Keratinocyte (primary cell): ENCODE measurements at regions not wholly inside any gene's neighbourhood (a gene's known extent, or its start where the extent isn't known, plus 50 kb on each side); places are given as distances from the start of the nearest gene placed in this dataset.

ENCODE experiments used
- DNase-seq: peaks from one replicate; pipeline ENCODE4 v3.0.0-alpha.2; 2011; ENCODE audit warnings: low read depth, missing footprints, low spot score
- FAIRE-seq: peaks from 2 replicates; lab custom pipeline; 2011; peaks lifted over from hg19 to GRCh38; lab: Jason Lieb, UNC
- H2AFZ ChIP-seq: 2 replicates; pipeline ENCODE4 v1.6.0; 2012; ENCODE audit warnings: low read length, control low read depth, inconsistent platforms; ENCODE audit not compliant: control insufficient read depth
- H3K27ac ChIP-seq: 2 replicates; pipeline ENCODE4 v1.5.1; 2011; ENCODE audit warnings: low read length; ENCODE audit not compliant: control insufficient read depth, insufficient read depth
- H3K27me3 ChIP-seq: 3 replicates; pipeline ENCODE4 v1.6.0; 2011; ENCODE audit warnings: low read length; ENCODE audit not compliant: control insufficient read depth, insufficient read depth; ENCODE audit errors: extremely low read depth
- H3K36me3 ChIP-seq, 2 experiments: 2 replicates in 1 of 2; 3 replicates in 1 of 2; pipeline ENCODE4 v1.5.1; 2011; ENCODE audit warnings: low read length in 2 of 2, mild to moderate bottlenecking in 1 of 2; ENCODE audit not compliant: control insufficient read depth in 2 of 2, insufficient read depth in 2 of 2; ENCODE audit errors: extremely low read depth in 1 of 2
- H3K4me1 ChIP-seq: 3 replicates; pipeline ENCODE4 v1.5.1; 2011; ENCODE audit warnings: low read length; ENCODE audit not compliant: control insufficient read depth, insufficient read depth; ENCODE audit errors: extremely low read depth
- H3K4me2 ChIP-seq: 3 replicates; pipeline ENCODE4 v1.6.0; 2011; ENCODE audit warnings: low read depth, low read length; ENCODE audit not compliant: control insufficient read depth, insufficient read depth; ENCODE audit errors: extremely low read depth
- H3K4me3 ChIP-seq, 3 experiments: fragments of 200-600 bp in 1 of 3; sonication (generic) in 1 of 3; 2 replicates in 2 of 3; 3 replicates in 1 of 3; pipeline ENCODE4 v1.5.1; 2011 to 2016; ENCODE audit warnings: low read length in 3 of 3, mild to moderate bottlenecking in 3 of 3, control low read depth in 2 of 3, inconsistent platforms in 1 of 3, low read depth in 1 of 3, mixed read lengths in 1 of 3, mixed run types in 1 of 3, moderate library complexity in 1 of 3; ENCODE audit not compliant: control insufficient read depth in 2 of 3, insufficient read depth in 2 of 3; ENCODE audit errors: extremely low read depth in 1 of 3
- H3K79me2 ChIP-seq: 2 replicates; pipeline ENCODE4 v1.6.0; 2012; ENCODE audit warnings: low read length; ENCODE audit not compliant: control insufficient read depth, insufficient read depth
- H3K9ac ChIP-seq: 3 replicates; pipeline ENCODE4 v1.6.0; 2011; ENCODE audit warnings: low read length; ENCODE audit not compliant: control insufficient read depth, insufficient read depth; ENCODE audit errors: extremely low read depth
- H3K9me1 ChIP-seq: 3 replicates; pipeline ENCODE4 v1.6.0; 2011; ENCODE audit warnings: low read length; ENCODE audit not compliant: control insufficient read depth, insufficient read depth; ENCODE audit errors: extremely low read depth
- H3K9me3 ChIP-seq: 2 replicates; pipeline ENCODE4 v1.5.1; 2012; ENCODE audit warnings: low read depth, low read length; ENCODE audit not compliant: control insufficient read depth
- H4K20me1 ChIP-seq: 3 replicates; pipeline ENCODE4 v1.6.0; 2011; ENCODE audit warnings: low read length; ENCODE audit not compliant: control insufficient read depth, insufficient read depth; ENCODE audit errors: extremely low read depth
- EZH2 ChIP-seq: IDR thresholded peaks from one replicate; pipeline ENCODE4 v1.6.1; 2012; ENCODE audit warnings: inconsistent platforms, mild to moderate bottlenecking, low read length, moderate library complexity
- dilution Hi-C: fragments of 300-500 bp; cut with MboI; formaldehyde crosslinking; loops from one replicate; pipeline ENCODE4 v1.7.0; 2020; ENCODE audit warnings: low sequenced_read_pairs; ENCODE audit not compliant: extremely low pct_ligation_motif_present
- TF ChIP-seq, protein P1 (sequence below), 3 experiments: IDR thresholded peaks in 1 of 3; conservative IDR thresholded peaks in 1 of 3; optimal IDR thresholded peaks in 1 of 3; 2 replicates in 2 of 3; 3 replicates in 1 of 3; pipeline versions ENCODE3 to v1.5.1; 2011; ENCODE audit warnings: low read length in 3 of 3, mild to moderate bottlenecking in 3 of 3, moderate library complexity in 2 of 3, control low read depth in 1 of 3, inconsistent platforms in 1 of 3; ENCODE audit not compliant: insufficient read depth in 2 of 3; ENCODE audit errors: extremely low read depth in 1 of 3

DNA sequence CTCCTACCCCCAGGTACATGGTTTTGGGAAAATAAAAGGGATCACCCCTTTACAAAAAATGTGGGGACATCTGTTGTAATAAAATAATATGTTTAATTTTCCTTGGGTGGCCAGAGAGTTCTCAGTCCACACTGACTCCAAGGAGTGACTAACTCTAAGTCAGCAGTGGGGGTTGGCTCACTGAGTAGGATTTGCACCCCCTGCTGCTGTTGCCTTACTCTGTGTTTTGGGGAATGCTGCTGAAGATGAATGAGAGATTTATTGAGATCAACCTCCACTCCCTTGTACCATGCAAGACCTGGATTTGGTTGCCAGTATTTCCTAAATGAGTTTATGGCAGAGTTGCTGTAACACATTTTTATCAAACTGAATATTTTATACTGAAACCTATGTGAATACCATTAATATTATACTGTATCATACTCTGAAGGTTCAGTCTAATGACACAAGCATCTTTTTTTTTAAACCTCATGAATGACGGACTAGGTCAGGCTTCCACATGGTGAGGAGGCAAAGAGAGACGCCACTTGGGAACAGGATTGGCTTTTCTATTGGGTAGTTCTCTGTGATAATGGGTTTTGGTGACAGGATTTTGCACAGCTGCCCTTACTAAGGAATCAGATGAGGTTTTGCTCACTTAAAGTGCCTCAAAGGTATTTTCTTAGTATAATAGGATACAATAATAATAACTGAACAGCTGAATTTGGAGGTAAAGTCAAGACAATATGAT, 121.3 kb upstream of the OSMR start:
- dilution Hi-C loops: no loop called here
- FAIRE-seq: no peak

DNA sequence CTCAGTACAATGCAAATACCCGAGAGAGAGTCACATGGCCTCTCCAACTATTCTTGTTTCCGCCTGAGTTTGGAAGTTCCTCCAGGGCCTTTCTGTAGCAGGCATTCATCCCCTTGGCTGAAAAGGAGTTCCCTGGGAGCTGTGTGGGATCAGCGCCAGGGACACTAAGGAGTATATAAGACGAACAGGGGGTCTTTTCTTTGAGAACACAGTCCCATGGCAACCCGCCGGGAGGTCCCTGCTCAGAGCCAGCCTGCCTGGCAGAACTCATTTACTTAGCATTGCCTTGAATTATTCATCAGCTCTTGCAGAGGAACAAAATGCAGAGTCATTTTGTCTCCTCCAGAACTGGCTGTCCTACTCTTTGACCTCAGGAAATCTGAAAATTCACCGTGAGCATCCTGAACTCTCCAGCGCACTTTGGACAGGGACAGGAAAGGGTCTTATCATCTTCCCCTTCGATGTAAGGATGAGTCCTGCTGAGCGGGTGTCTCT, 120.4 kb upstream of the OSMR start:
- H3K4me3 ChIP-seq: no peak overlapping the region
- no peak overlapping the region for H3K9ac ChIP-seq
- H3K27ac ChIP-seq: no peak overlapping the region
- no peaks in the 10 kb centered on the region for H4K20me1 ChIP-seq
- no peak for FAIRE-seq
- TF ChIP-seq EZH2: no peak
- TF ChIP-seq, protein P1, sequence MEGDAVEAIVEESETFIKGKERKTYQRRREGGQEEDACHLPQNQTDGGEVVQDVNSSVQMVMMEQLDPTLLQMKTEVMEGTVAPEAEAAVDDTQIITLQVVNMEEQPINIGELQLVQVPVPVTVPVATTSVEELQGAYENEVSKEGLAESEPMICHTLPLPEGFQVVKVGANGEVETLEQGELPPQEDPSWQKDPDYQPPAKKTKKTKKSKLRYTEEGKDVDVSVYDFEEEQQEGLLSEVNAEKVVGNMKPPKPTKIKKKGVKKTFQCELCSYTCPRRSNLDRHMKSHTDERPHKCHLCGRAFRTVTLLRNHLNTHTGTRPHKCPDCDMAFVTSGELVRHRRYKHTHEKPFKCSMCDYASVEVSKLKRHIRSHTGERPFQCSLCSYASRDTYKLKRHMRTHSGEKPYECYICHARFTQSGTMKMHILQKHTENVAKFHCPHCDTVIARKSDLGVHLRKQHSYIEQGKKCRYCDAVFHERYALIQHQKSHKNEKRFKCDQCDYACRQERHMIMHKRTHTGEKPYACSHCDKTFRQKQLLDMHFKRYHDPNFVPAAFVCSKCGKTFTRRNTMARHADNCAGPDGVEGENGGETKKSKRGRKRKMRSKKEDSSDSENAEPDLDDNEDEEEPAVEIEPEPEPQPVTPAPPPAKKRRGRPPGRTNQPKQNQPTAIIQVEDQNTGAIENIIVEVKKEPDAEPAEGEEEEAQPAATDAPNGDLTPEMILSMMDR (optimal IDR thresholded peaks at IDR 0.05 in 1 of 3, IDR thresholded peaks at IDR 0.05 in 1 of 3, conservative IDR thresholded peaks at IDR 0.05 in 1 of 3; ENCODE audit: extremely low read depth in 1 of 3, insufficient read depth in 2 of 3, low read length in 3 of 3): no peak
- H3K4me1 ChIP-seq: no peaks in the 10 kb centered on the region
- dilution Hi-C loops: no loop called here
- H3K9me1 ChIP-seq: no peaks in the 10 kb centered on the region
- no peaks in the 10 kb centered on the region for H3K9me3 ChIP-seq
- H3K36me3 ChIP-seq: no peaks in the 10 kb centered on the region
- H3K79me2 ChIP-seq: no peaks in the 10 kb centered on the region
- no peak overlapping the region for H3K4me2 ChIP-seq
- DNase-seq: no peak
- no peak overlapping the region for H2AFZ ChIP-seq
- no peaks in the 10 kb centered on the region for H3K27me3 ChIP-seq

More for the DNA sequence above, 121.3 kb upstream of the OSMR start:
- TF ChIP-seq, protein P1 (optimal IDR thresholded peaks at IDR 0.05 in 1 of 3, IDR thresholded peaks at IDR 0.05 in 1 of 3, conservative IDR thresholded peaks at IDR 0.05 in 1 of 3; ENCODE audit: extremely low read depth in 1 of 3, insufficient read depth in 2 of 3, low read length in 3 of 3): no peak
- no peak for TF ChIP-seq EZH2
- Histone ChIP-seq H3K9me3 (no peaks in the 10 kb centered on the region), H3K4me1 (no peaks in the 10 kb centered on the region), H3K79me2 (no peaks in the 10 kb centered on the region), H3K9ac (no peak overlapping the region), H3K9me1 (no peaks in the 10 kb centered on the region), H3K27me3 (no peaks in the 10 kb centered on the region), H2AFZ (no peak overlapping the region), H3K36me3 (no peaks in the 10 kb centered on the region), H3K4me2 (no peak overlapping the region), H3K4me3 (no peak overlapping the region), H3K27ac (no peak overlapping the region), H4K20me1 (no peaks in the 10 kb centered on the region)
- DNase-seq: no peak
